Neural crest cell (in vitro differentiated cells): ENCODE measurements at regions not wholly inside any gene's neighbourhood (a gene's known extent, or its start where the extent isn't known, plus 50 kb on each side); places are given as distances from the start of the nearest gene placed in this dataset.

Source experiments
- DNase-seq: peaks from one replicate; pipeline ENCODE4 v3.0.0; 2021; ENCODE audit warnings: low read depth, mixed read lengths, low spot score
- H3K27ac Mint-ChIP-seq: one replicate; pipeline ENCODE4 v1.8.0; 2021; ENCODE audit warnings: mild to moderate bottlenecking, mixed read lengths; ENCODE audit not compliant: unreplicated experiment
- H3K27me3 Mint-ChIP-seq: 2 replicates; pipeline ENCODE4 v1.8.0; 2021; ENCODE audit warnings: low read depth, mild to moderate bottlenecking, mixed read lengths
- H3K36me3 Mint-ChIP-seq: 2 replicates; pipeline ENCODE4 v1.8.0; 2021; ENCODE audit warnings: low read depth, mild to moderate bottlenecking, mixed read lengths
- H3K4me1 Mint-ChIP-seq: 2 replicates; pipeline ENCODE4 v1.8.0; 2021; ENCODE audit warnings: mixed read lengths
- H3K4me3 Mint-ChIP-seq: one replicate; pipeline ENCODE4 v1.8.0; 2021; ENCODE audit warnings: mild to moderate bottlenecking, mixed read lengths
- H3K9me3 Mint-ChIP-seq: 2 replicates; pipeline ENCODE4 v1.8.0; 2021; ENCODE audit warnings: mixed read lengths
- CTCF ChIP-seq: fragments of 200-600 bp; sonication (generic); conservative IDR thresholded peaks from 2 replicates; pipeline ENCODE4 v1.5.0; 2021; ENCODE audit warnings: antibody characterized with exemption, mild to moderate bottlenecking

- H3K4me1 Mint-ChIP-seq, result peaks cover 10% of the 10 kb centered on the region
- peaks cover 6% of the 10 kb centered on the region for H3K9me3 Mint-ChIP-seq
- H3K36me3 Mint-ChIP-seq, result peaks cover 5% of the 10 kb centered on the region
- TF ChIP-seq CTCF, result no peak
- DNase-seq, result no peak
- no peak overlapping the region for H3K27ac Mint-ChIP-seq
- no peak overlapping the region for H3K4me3 Mint-ChIP-seq
- no peaks in the 10 kb centered on the region for H3K27me3 Mint-ChIP-seq
These were observed 320.5 kb downstream of the AASDHPPT start for GRCh38 chr11:106397787-106398501.

GRCh38 chr11:106398502-106399075 is 321.1 kb downstream of the AASDHPPT start:
- Mint-ChIP-seq H3K27ac (no peak overlapping the region), H3K27me3 (no peaks in the 10 kb centered on the region), H3K36me3 (peaks cover 5% of the 10 kb centered on the region), H3K9me3 (peaks cover 6% of the 10 kb centered on the region), H3K4me3 (no peak overlapping the region), H3K4me1 (peaks cover 10% of the 10 kb centered on the region)
- no peak for DNase-seq
- no peak for TF ChIP-seq CTCF

DNA sequence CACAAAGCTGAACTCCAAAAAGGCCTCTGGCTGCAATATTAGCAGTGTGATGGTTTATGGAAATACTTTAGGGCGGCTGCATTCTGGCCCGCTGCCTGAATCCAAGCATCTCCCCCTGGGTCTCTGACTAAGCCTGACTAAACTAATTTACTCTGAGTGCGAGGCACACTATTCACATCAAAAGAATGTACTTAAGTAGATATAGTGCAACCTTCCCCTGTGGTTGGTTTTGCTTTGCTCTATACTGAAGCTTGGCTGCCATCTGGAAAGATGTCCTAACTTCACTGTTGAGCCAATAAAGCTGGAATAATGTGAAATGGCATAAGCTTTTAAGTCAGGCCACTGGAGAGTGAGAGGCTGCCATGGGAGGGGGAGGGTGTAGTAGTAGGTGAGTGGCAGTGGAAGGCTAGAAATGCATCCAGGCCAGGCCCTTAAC is 321.6 kb downstream of the AASDHPPT start:
- TF ChIP-seq CTCF, result no peak
- no peak overlapping the region for H3K4me3 Mint-ChIP-seq
- H3K9me3 Mint-ChIP-seq, result peaks cover 6% of the 10 kb centered on the region
- no peak for DNase-seq
- peaks cover 10% of the 10 kb centered on the region for H3K4me1 Mint-ChIP-seq
- no peak overlapping the region for H3K27ac Mint-ChIP-seq
- no peaks in the 10 kb centered on the region for H3K27me3 Mint-ChIP-seq
- H3K36me3 Mint-ChIP-seq, result peaks cover 5% of the 10 kb centered on the region

DNA sequence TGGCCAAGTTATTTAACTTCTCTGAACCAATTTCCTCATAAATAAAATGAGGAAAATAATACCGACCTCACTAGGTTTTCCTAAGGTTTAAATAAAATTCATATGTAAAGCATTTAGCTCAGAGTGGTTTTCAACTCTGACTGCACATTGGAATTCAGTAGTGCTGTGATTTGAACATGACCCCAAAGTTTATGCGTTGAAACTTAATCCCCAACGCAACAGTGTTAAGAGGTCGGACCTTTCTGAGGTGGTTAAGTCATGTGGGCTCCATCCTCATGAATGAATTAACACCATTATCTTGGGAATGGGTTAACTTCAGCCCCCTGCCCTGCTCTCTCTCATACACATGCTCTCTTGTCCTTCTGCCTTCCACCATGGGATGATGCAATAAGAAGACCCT is 322.2 kb downstream of the AASDHPPT start:
- no peaks in the 10 kb centered on the region for H3K27me3 Mint-ChIP-seq

DNA sequence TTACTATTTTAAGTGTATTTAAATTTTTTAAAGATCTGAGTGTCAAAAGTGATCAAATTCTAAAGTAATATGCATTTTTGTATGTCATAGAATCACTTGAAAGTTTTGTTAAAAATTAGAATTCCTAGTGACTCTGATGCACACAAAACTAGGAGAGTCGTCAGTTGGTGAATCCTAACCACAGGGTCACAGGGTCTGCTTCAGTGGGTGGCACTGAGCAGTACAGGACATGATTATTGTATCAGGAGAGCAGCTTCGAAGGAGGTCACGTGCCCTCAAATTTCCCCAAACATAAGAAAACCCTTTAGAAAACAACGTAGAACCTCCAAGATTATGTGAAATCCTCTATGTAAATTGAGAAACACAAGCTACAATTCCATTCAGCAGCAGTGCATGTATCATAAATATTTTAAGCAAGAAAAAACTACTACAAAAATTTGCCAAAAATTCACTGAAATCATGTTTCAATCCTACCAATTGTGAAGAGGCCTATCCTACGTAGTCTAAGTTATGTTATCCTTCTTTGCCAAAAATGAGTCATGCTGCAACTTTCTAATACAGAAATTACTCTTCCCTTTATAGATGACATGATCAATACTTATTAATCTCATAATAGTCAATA is 323.6 kb downstream of the AASDHPPT start:
- peaks cover 10% of the 10 kb centered on the region for H3K4me1 Mint-ChIP-seq
- H3K27me3 Mint-ChIP-seq, result no peaks in the 10 kb centered on the region
- TF ChIP-seq CTCF, result no peak
- no peak for DNase-seq
- peak overlapping the region; percentile 50 for H3K27ac Mint-ChIP-seq
- H3K9me3 Mint-ChIP-seq, result peaks cover under 1% of the 10 kb centered on the region
- H3K4me3 Mint-ChIP-seq, result no peak overlapping the region
- peaks cover under 1% of the 10 kb centered on the region for H3K36me3 Mint-ChIP-seq

More for the DNA sequence above, 322.2 kb downstream of the AASDHPPT start:
- no peak for TF ChIP-seq CTCF
- no peak for DNase-seq
- H3K27ac Mint-ChIP-seq, result no peak overlapping the region
- peaks cover 6% of the 10 kb centered on the region for H3K9me3 Mint-ChIP-seq
- H3K36me3 Mint-ChIP-seq, result peaks cover 5% of the 10 kb centered on the region
- no peak overlapping the region for H3K4me3 Mint-ChIP-seq
- H3K4me1 Mint-ChIP-seq, result peaks cover 10% of the 10 kb centered on the region
